CD4-positive, alpha-beta T cell treated with Interleukin-1 beta for 1 hour (primary cell): ENCODE measurements at regions not wholly inside any gene's neighbourhood (a gene's known extent, or its start where the extent isn't known, plus 50 kb on each side); places are given as distances from the start of the nearest gene placed in this dataset.
"Not testable (repeated sequence)": the region's sequence is repeated elsewhere in the genome, so short reads cannot be mapped to it uniquely, and the experiment has no call there.

Experiments
- DNase-seq, 2 donors: peaks; one replicate each; pipeline ENCODE4 v3.0.0-alpha.2; 2020 to 2022

DNA sequence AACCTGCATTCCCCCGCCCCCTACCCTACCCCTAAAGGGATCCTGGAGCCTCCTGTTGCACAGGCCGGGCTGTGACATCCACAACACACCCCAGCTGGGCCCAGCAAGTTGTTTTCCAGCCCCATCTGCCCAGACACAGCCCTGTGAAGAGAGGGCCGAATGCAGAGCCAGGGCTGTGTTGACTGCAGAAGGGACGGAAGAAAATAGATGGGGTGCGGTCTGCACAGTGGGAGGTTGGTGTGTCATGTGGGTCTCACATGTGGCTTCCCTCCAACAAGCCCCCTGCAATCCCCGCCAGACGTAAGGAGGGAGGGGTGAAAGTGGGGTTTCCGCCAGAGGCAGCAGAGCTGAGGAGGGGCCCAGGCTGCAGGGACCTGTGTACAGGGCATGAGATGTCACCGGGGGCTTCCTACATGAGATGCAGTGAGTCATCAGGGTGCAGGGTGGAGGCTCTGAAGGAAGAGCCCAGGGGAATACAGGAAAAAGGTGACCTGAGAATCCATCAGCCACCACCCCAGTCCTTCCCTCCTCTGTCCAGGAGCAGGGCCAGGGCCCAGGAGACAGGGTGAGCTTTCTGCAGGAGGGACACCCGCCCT is 60.2 kb upstream of the SULF2 start:
- DNase-seq = not testable (repeated sequence)

- not testable (repeated sequence) for DNase-seq
Measured at GRCh38 chr20:47844568-47844906, 59.3 kb upstream of the SULF2 start.

GRCh38 chr20:47843886-47844567 is 58.7 kb upstream of the SULF2 start:
- DNase-seq = no peak

GRCh38 chr20:47842950-47843349 is 57.7 kb upstream of the SULF2 start:
- DNase-seq = not testable (repeated sequence)

GRCh38 chr20:47842004-47842403 is 56.7 kb upstream of the SULF2 start:
- DNase-seq = not testable (repeated sequence)

- not testable (repeated sequence) for DNase-seq
Measured at GRCh38 chr20:47836256-47836817, 51.1 kb upstream of the SULF2 start.
